H1 (cell line): ENCODE measurements at regions not wholly inside any gene's neighbourhood (a gene's known extent, or its start where the extent isn't known, plus 50 kb on each side); places are given as distances from the start of the nearest gene placed in this dataset.

Experiments
- CTCF ChIA-PET: fragments of 300-600 bp; sonication (Branson Sonifier 250); formaldehyde crosslinking; loops from one replicate; lab custom pipeline; 2021; ENCODE audit not compliant: partially characterized antibody; lab: Charles Lee
- POLR2A ChIA-PET: fragments of 300-600 bp; sonication (Branson Sonifier 250); formaldehyde crosslinking; loops from one replicate; lab custom pipeline; 2021; ENCODE audit warnings: inconsistent platforms; ENCODE audit not compliant: partially characterized antibody; lab: Charles Lee
- DNase-seq, 2 experiments: peaks; one replicate each; pipeline versions ENCODE4 v3.0.0 to v3.0.0-alpha.2; 2010 to 2022; ENCODE audit warnings: low spot score in 2 of 2, low read depth in 1 of 2, mixed read lengths in 1 of 2
- FAIRE-seq: peaks from 2 replicates; lab custom pipeline; 2011; peaks lifted over from hg19 to GRCh38; lab: Jason Lieb, UNC
- H2AFZ ChIP-seq: 2 replicates; pipeline ENCODE4 v1.8.1; 2012; ENCODE audit warnings: low read length, inconsistent platforms
- H2AK5ac ChIP-seq: 2 replicates; pipeline ENCODE4 v1.6.1; 2013; ENCODE audit warnings: low read depth, low read length
- H2BK120ac ChIP-seq: replicated peaks from 2 replicates; pipeline ENCODE3; 2013; ENCODE audit warnings: low read depth, low read length, inconsistent platforms
- H2BK12ac ChIP-seq: 2 replicates; pipeline ENCODE4 v1.6.1; 2013; ENCODE audit warnings: low read depth, low read length
- H2BK15ac ChIP-seq: 2 replicates; pipeline ENCODE4 v1.6.1; 2013; ENCODE audit warnings: low read length
- H2BK20ac ChIP-seq: 2 replicates; pipeline ENCODE4 v1.6.1; 2013; ENCODE audit warnings: low read length
- H2BK5ac ChIP-seq: 2 replicates; pipeline ENCODE4 v1.6.1; 2013; ENCODE audit warnings: low read depth, low read length
- H3K14ac ChIP-seq: 2 replicates; pipeline ENCODE4 v1.6.1; 2013; ENCODE audit warnings: inconsistent platforms; ENCODE audit not compliant: insufficient read length
- H3K18ac ChIP-seq: 2 replicates; pipeline ENCODE4 v1.6.1; 2013; ENCODE audit warnings: low read length; ENCODE audit errors: extremely low read depth
- H3K23ac ChIP-seq: 2 replicates; pipeline ENCODE4 v1.6.1; 2013; ENCODE audit warnings: inconsistent platforms; ENCODE audit not compliant: insufficient read length
- H3K23me2 ChIP-seq: 2 replicates; pipeline ENCODE4 v1.6.1; 2013; ENCODE audit warnings: low read depth, low read length
- H3K27ac ChIP-seq: 2 replicates; pipeline ENCODE4 v1.6.1; 2011; ENCODE audit warnings: low read depth, low read length, inconsistent platforms
- H3K27me3 ChIP-seq, 4 experiments: replicated peaks in 1 of 4; 1 replicate in 1 of 4; 2 replicates in 3 of 4; pipeline versions ENCODE4 v1.6.1 to v1.8.1; 2011 to 2013; ENCODE audit warnings: low read length in 3 of 4, mild to moderate bottlenecking in 3 of 4, inconsistent platforms in 2 of 4, mixed read lengths in 2 of 4, moderate library complexity in 1 of 4; ENCODE audit not compliant: control insufficient read depth in 3 of 4, insufficient read depth in 3 of 4; ENCODE audit errors: extremely low read depth in 1 of 4
- H3K36me3 ChIP-seq, 4 experiments: 2 replicates each; pipeline versions ENCODE4 v1.6.1 to v1.8.1; 2011 to 2013; ENCODE audit warnings: mild to moderate bottlenecking in 4 of 4, low read length in 3 of 4, moderate library complexity in 2 of 4, control low read depth in 1 of 4, inconsistent platforms in 1 of 4; ENCODE audit not compliant: insufficient read depth in 4 of 4, control insufficient read depth in 2 of 4
- H3K4ac ChIP-seq: replicated peaks from 2 replicates; pipeline ENCODE3; 2013; ENCODE audit warnings: low read length, low read depth, mixed read lengths, inconsistent platforms; ENCODE audit not compliant: insufficient read length
- H3K4me1 ChIP-seq, 4 experiments: replicated peaks in 1 of 4; 1 replicate in 1 of 4; 2 replicates in 3 of 4; pipeline versions ENCODE4 v1.6.1 to v1.8.1; 2011 to 2013; ENCODE audit warnings: low read length in 3 of 4, inconsistent platforms in 2 of 4, mixed read lengths in 1 of 4; ENCODE audit not compliant: insufficient read depth in 4 of 4, control insufficient read depth in 3 of 4
- H3K4me2 ChIP-seq, 2 experiments: 2 replicates each; pipeline versions ENCODE4 v1.6.1 to v1.8.1; 2011 to 2013; ENCODE audit warnings: low read depth in 2 of 2, low read length in 2 of 2, control low read depth in 1 of 2, inconsistent platforms in 1 of 2, mild to moderate bottlenecking in 1 of 2; ENCODE audit not compliant: insufficient read depth in 1 of 2
- H3K4me3 ChIP-seq, 4 experiments: fragments of 200-600, 300-600 bp in 1 of 4; sonication (generic), shearing (Covaris generic), sonication (Bioruptor Twin) in 1 of 4; 2 replicates each; pipeline versions ENCODE4 v1.5.1 to v1.8.1; 2011 to 2016; ENCODE audit warnings: low read length in 4 of 4, low read depth in 3 of 4, control low read depth in 2 of 4, inconsistent platforms in 2 of 4, mild to moderate bottlenecking in 2 of 4, mixed read lengths in 1 of 4, moderate library complexity in 1 of 4; ENCODE audit not compliant: insufficient read depth in 2 of 4; ENCODE audit errors: extremely low read depth in 1 of 4
- H3K56ac ChIP-seq: replicated peaks from 2 replicates; pipeline ENCODE3; 2013; ENCODE audit warnings: low read depth, mild to moderate bottlenecking, mixed read lengths, low read length, inconsistent platforms; ENCODE audit not compliant: insufficient read length
- H3K79me1 ChIP-seq: 2 replicates; pipeline ENCODE4 v1.6.1; 2013; ENCODE audit warnings: low read depth, low read length, control low read depth
- H3K79me2 ChIP-seq, 2 experiments: 2 replicates each; pipeline versions ENCODE4 v1.6.1 to v1.8.1; 2012 to 2013; ENCODE audit warnings: low read length in 2 of 2, mild to moderate bottlenecking in 2 of 2, inconsistent platforms in 1 of 2; ENCODE audit not compliant: insufficient read depth in 2 of 2, control insufficient read depth in 1 of 2
- H3K9ac ChIP-seq, 4 experiments: replicated peaks in 1 of 4; 1 replicate in 1 of 4; 2 replicates in 3 of 4; pipeline versions ENCODE4 v1.6.1 to v1.8.1; 2011 to 2013; ENCODE audit warnings: low read depth in 3 of 4, low read length in 3 of 4, control low read depth in 2 of 4, mild to moderate bottlenecking in 2 of 4, moderate library complexity in 2 of 4, inconsistent platforms in 1 of 4; ENCODE audit errors: extremely low read depth in 1 of 4
- H3K9me3 ChIP-seq, 2 experiments: 2 replicates each; pipeline versions ENCODE4 v1.6.1 to v1.8.1; 2012 to 2013; ENCODE audit warnings: mild to moderate bottlenecking in 2 of 2, moderate library complexity in 2 of 2, control low read depth in 1 of 2, inconsistent platforms in 1 of 2, low read depth in 1 of 2, low read length in 1 of 2, mixed read lengths in 1 of 2; ENCODE audit not compliant: insufficient read depth in 2 of 2
- H4K20me1 ChIP-seq, 2 experiments: replicated peaks in 1 of 2; 2 replicates each; pipeline versions ENCODE3 to v1.8.1; 2011 to 2013; ENCODE audit warnings: inconsistent platforms in 2 of 2, low read length in 2 of 2, mild to moderate bottlenecking in 1 of 2; ENCODE audit not compliant: insufficient read depth in 2 of 2, control insufficient read depth in 1 of 2
- H4K5ac ChIP-seq: 2 replicates; pipeline ENCODE4 v1.6.1; 2013; ENCODE audit warnings: low read length, low read depth, mixed read lengths, inconsistent platforms; ENCODE audit not compliant: insufficient read length
- H4K8ac ChIP-seq: 2 replicates; pipeline ENCODE4 v1.8.0; 2013; ENCODE audit warnings: mild to moderate bottlenecking, moderate library complexity, low read length, inconsistent platforms; ENCODE audit not compliant: insufficient read depth; ENCODE audit errors: extremely low read depth
- H4K91ac ChIP-seq: replicated peaks from 2 replicates; pipeline ENCODE3; 2013; ENCODE audit warnings: low read length, mixed read lengths, inconsistent platforms; ENCODE audit not compliant: insufficient read length
- GABPA ChIP-seq: IDR thresholded peaks from 2 replicates; pipeline ENCODE4 v1.6.1; 2011; ENCODE audit warnings: mild to moderate bottlenecking, low read length, moderate library complexity, borderline replicate concordance; ENCODE audit not compliant: insufficient read depth
- PHF8 ChIP-seq: fragments of 200-600 bp; sonication (generic); conservative IDR thresholded peaks from 2 replicates; pipeline ENCODE4 v1.7.1; 2012; ENCODE audit warnings: low read depth, mild to moderate bottlenecking, inconsistent platforms, low read length, moderate library complexity
- WGBS, 2 experiments: shearing (Covaris generic) in 1 of 2; methylation state at CpG; one replicate each; pipeline versions ENCODE4 v1.1.6 to v1.1.7; 2013 to 2015; ENCODE audit warnings: low lambda C conversion rate in 2 of 2, mixed read lengths in 2 of 2, inconsistent platforms in 1 of 2, low coverage in 1 of 2, missing lambda C conversion rate in 1 of 2; ENCODE audit not compliant: insufficient replicate concordance in 2 of 2, insufficient coverage in 1 of 2, insufficient read length in 1 of 2; ENCODE audit errors: extremely low coverage in 1 of 2, missing lambda C conversion rate in 1 of 2; 5-methylcytosine and 5-hydroxymethylcytosine counted together
- TF ChIP-seq, protein P1 (sequence below): IDR thresholded peaks from 2 replicates; pipeline ENCODE4 v1.6.1; 2012; ENCODE audit warnings: low read length, inconsistent platforms

DNA sequence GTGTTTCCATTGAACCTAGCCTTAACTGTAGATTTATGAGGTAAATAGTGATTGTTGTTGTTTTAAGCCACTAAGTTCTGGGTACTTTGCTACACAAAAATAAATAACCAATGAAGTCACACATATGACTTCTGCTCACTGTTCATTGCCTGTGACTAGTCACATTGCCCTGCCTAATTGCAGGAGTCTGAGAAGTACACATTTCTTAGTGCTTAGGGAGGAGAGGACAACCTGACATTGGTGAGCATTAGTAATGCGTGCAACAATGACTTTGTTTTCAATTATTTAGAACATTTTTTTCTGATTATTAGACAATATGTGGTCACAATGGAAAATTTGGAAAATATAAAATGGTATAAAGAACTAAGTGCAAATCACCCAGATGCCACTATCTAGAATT lies 133.2 kb upstream of the DAZL start:
- Histone ChIP-seq H3K27me3 (no peaks in the 10 kb centered on the region), H2BK20ac (no peak overlapping the region), H3K4me2 (no peak overlapping the region), H3K9ac (no peak overlapping the region), H2BK12ac (no peak overlapping the region), H2BK15ac (no peak overlapping the region), H3K27ac (no peak overlapping the region), H3K4me3 (no peak overlapping the region), H3K18ac (no peak overlapping the region), H4K5ac (no peak overlapping the region), H3K79me1 (no peaks in the 10 kb centered on the region), H4K8ac (no peak overlapping the region), H3K36me3 (no peaks in the 10 kb centered on the region; a peak in 1 of 8 replicates), H2BK120ac (no peak overlapping the region), H4K20me1 (no peaks in the 10 kb centered on the region), H3K4ac (no peak overlapping the region), H3K23ac (no peak overlapping the region), H2AK5ac (no peak overlapping the region), H3K23me2 (no peaks in the 10 kb centered on the region), H3K9me3 (peaks cover 6 to 8% of the 10 kb centered on the region in 2 experiments; a peak in 3 of 4 replicates), H2AFZ (no peak overlapping the region), H3K79me2 (no peaks in the 10 kb centered on the region), H2BK5ac (no peak overlapping the region), H3K4me1 (no peaks in the 10 kb centered on the region), H3K56ac (no peak overlapping the region), H3K14ac (no peak overlapping the region), H4K91ac (no peak overlapping the region)
- TF ChIP-seq GABPA (no peak), PHF8 (no peak)
- TF ChIP-seq, protein P1, sequence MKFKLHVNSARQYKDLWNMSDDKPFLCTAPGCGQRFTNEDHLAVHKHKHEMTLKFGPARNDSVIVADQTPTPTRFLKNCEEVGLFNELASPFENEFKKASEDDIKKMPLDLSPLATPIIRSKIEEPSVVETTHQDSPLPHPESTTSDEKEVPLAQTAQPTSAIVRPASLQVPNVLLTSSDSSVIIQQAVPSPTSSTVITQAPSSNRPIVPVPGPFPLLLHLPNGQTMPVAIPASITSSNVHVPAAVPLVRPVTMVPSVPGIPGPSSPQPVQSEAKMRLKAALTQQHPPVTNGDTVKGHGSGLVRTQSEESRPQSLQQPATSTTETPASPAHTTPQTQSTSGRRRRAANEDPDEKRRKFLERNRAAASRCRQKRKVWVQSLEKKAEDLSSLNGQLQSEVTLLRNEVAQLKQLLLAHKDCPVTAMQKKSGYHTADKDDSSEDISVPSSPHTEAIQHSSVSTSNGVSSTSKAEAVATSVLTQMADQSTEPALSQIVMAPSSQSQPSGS, result no peak
- FAIRE-seq, result no peak
- ChIA-PET CTCF (no interaction called here), POLR2A (no interaction called here)
- DNase-seq, result no peak
- WGBS, 2 experiments, result 94% methylated on average over 1 of the region's 1 CpG; no CpG with 5 or more reads in 1 of the 2 experiments
